Stomach (tissue), 4 donors: ENCODE measurements at regions not wholly inside any gene's neighbourhood (a gene's known extent, or its start where the extent isn't known, plus 50 kb on each side); places are given as distances from the start of the nearest gene placed in this dataset.

Experiments
- POLR2A ChIP-seq, 4 donors: fragments of 450-650 bp; IDR thresholded peaks; one replicate each; pipeline ENCODE4 v1.6.1; 2016; ENCODE audit warnings: antibody characterized with exemption in 4 of 4, control low read depth in 2 of 4, mild to moderate bottlenecking in 1 of 4, moderate library complexity in 1 of 4
- POLR2AphosphoS5 ChIP-seq, 3 donors: sonication (generic); formaldehyde crosslinking; IDR thresholded peaks; one replicate each; pipeline ENCODE4 v1.6.1; 2016; ENCODE audit warnings: antibody characterized with exemption in 3 of 3
- TF ChIP-seq, protein P1 (sequence below), 7 experiments: fragments of 450-650 bp in 4 of 7; fragments of 200-600 bp in 3 of 7; sonication (generic) in 3 of 7; IDR thresholded peaks; one replicate each; pipeline ENCODE4 v1.5.1; 2016 to 2019; ENCODE audit warnings: antibody characterized with exemption in 7 of 7, control low read depth in 2 of 7, mild to moderate bottlenecking in 1 of 7

DNA sequence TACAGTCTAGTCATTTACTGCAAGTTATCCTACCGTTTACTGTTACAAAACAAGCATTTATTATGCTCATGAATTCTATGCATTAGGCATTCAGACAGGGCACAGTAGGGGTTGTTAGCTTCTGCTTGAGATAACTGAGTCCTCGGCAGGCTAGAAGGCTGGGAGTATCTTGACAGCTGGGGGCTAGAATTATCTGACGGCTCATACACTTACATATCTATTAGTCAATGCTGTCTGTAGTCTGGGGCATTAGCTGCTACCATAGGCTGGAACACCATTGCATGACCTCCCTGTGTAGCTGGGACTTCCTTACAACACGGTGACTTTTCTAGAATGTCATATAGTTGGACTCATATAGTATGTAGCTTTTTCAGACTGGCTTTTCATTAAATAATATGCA lies 61.9 kb upstream of the ALK start:
- TF ChIP-seq POLR2A (IDR thresholded peaks at IDR 0.05) (no peak), POLR2AphosphoS5 (IDR thresholded peaks at IDR 0.05) (no peak)
- TF ChIP-seq, protein P1, sequence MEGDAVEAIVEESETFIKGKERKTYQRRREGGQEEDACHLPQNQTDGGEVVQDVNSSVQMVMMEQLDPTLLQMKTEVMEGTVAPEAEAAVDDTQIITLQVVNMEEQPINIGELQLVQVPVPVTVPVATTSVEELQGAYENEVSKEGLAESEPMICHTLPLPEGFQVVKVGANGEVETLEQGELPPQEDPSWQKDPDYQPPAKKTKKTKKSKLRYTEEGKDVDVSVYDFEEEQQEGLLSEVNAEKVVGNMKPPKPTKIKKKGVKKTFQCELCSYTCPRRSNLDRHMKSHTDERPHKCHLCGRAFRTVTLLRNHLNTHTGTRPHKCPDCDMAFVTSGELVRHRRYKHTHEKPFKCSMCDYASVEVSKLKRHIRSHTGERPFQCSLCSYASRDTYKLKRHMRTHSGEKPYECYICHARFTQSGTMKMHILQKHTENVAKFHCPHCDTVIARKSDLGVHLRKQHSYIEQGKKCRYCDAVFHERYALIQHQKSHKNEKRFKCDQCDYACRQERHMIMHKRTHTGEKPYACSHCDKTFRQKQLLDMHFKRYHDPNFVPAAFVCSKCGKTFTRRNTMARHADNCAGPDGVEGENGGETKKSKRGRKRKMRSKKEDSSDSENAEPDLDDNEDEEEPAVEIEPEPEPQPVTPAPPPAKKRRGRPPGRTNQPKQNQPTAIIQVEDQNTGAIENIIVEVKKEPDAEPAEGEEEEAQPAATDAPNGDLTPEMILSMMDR (IDR thresholded peaks at IDR 0.05), result no peak
